Endothelial cell (in vitro differentiated cells): ENCODE measurements at regions not wholly inside any gene's neighbourhood (a gene's known extent, or its start where the extent isn't known, plus 50 kb on each side); places are given as distances from the start of the nearest gene placed in this dataset.

Source experiments
- DNase-seq: peaks from one replicate; pipeline ENCODE4 v3.0.0; 2021; ENCODE audit warnings: low spot score
- H3K27ac Mint-ChIP-seq: one replicate; pipeline ENCODE4 v1.8.0; 2021; ENCODE audit warnings: mixed read lengths, inconsistent platforms; ENCODE audit not compliant: unreplicated experiment
- H3K27me3 Mint-ChIP-seq: one replicate; pipeline ENCODE4 v1.8.0; 2021; ENCODE audit warnings: mild to moderate bottlenecking, moderate library complexity, mixed read lengths, inconsistent platforms; ENCODE audit not compliant: unreplicated experiment
- H3K36me3 Mint-ChIP-seq: one replicate; pipeline ENCODE4 v1.8.0; 2021; ENCODE audit warnings: mild to moderate bottlenecking, low read depth, mixed read lengths, inconsistent platforms; ENCODE audit not compliant: unreplicated experiment
- H3K4me1 Mint-ChIP-seq: one replicate; pipeline ENCODE4 v1.8.0; 2021; ENCODE audit warnings: mild to moderate bottlenecking, mixed read lengths, inconsistent platforms; ENCODE audit not compliant: unreplicated experiment
- H3K4me3 Mint-ChIP-seq: one replicate; pipeline ENCODE4 v1.8.0; 2021; ENCODE audit warnings: mild to moderate bottlenecking, mixed read lengths, inconsistent platforms; ENCODE audit not compliant: unreplicated experiment
- H3K9me3 Mint-ChIP-seq: one replicate; pipeline ENCODE4 v1.8.0; 2021; ENCODE audit warnings: mixed read lengths, inconsistent platforms; ENCODE audit not compliant: unreplicated experiment
- CTCF ChIP-seq: fragments of 200-600 bp; sonication (generic); IDR thresholded peaks from one replicate; pipeline ENCODE4 v1.5.0; 2021; ENCODE audit warnings: antibody characterized with exemption; ENCODE audit not compliant: unreplicated experiment

GRCh38 chr3:150259526-150260397, 148.3 kb upstream of the TSC22D2 start:
- peaks cover 1% of the 10 kb centered on the region for H3K27me3 Mint-ChIP-seq
- H3K36me3 Mint-ChIP-seq: no peaks in the 10 kb centered on the region

GRCh38 chr3:150256782-150257181, 151.3 kb upstream of the TSC22D2 start:
- Mint-ChIP-seq H3K9me3 (no peaks in the 10 kb centered on the region), H3K36me3 (no peaks in the 10 kb centered on the region), H3K4me3 (no peak overlapping the region), H3K27ac (no peak overlapping the region), H3K27me3 (peaks cover 1% of the 10 kb centered on the region), H3K4me1 (peaks cover 6% of the 10 kb centered on the region)
- no peak for DNase-seq
- TF ChIP-seq CTCF: no peak

More at GRCh38 chr3:150259526-150260397, 148.3 kb upstream of the TSC22D2 start:
- H3K27ac Mint-ChIP-seq: no peak overlapping the region
- no peaks in the 10 kb centered on the region for H3K9me3 Mint-ChIP-seq
- no peak for TF ChIP-seq CTCF
- no peak overlapping the region for H3K4me3 Mint-ChIP-seq
- no peak for DNase-seq
- H3K4me1 Mint-ChIP-seq: no peaks in the 10 kb centered on the region

- H3K27me3 Mint-ChIP-seq: peaks cover 1% of the 10 kb centered on the region
- peaks cover 10% of the 10 kb centered on the region for H3K4me1 Mint-ChIP-seq
- H3K27ac Mint-ChIP-seq: no peak overlapping the region
- H3K9me3 Mint-ChIP-seq: no peaks in the 10 kb centered on the region
- no peaks in the 10 kb centered on the region for H3K36me3 Mint-ChIP-seq
- TF ChIP-seq CTCF: no peak
- DNase-seq: no peak
- H3K4me3 Mint-ChIP-seq: no peak overlapping the region
These were observed 151.8 kb upstream of the TSC22D2 start for GRCh38 chr3:150256318-150256717.

- TF ChIP-seq CTCF: no peak
- Mint-ChIP-seq H3K36me3 (no peaks in the 10 kb centered on the region), H3K27ac (no peak overlapping the region)
These were observed 152.3 kb upstream of the TSC22D2 start for GRCh38 chr3:150255826-150256225.

GRCh38 chr3:150255413-150255812, 152.7 kb upstream of the TSC22D2 start:
- H3K4me1 Mint-ChIP-seq: peaks cover 13% of the 10 kb centered on the region
- no peaks in the 10 kb centered on the region for H3K9me3 Mint-ChIP-seq
- H3K36me3 Mint-ChIP-seq: no peaks in the 10 kb centered on the region
- no peak for DNase-seq
- H3K4me3 Mint-ChIP-seq: no peak overlapping the region
- peaks cover 1% of the 10 kb centered on the region for H3K27me3 Mint-ChIP-seq
- H3K27ac Mint-ChIP-seq: no peak overlapping the region
- TF ChIP-seq CTCF: no peak

More at GRCh38 chr3:150255826-150256225, 152.3 kb upstream of the TSC22D2 start:
- peaks cover 1% of the 10 kb centered on the region for H3K27me3 Mint-ChIP-seq
- no peaks in the 10 kb centered on the region for H3K9me3 Mint-ChIP-seq
- H3K4me3 Mint-ChIP-seq: no peak overlapping the region
- DNase-seq: no peak
- H3K4me1 Mint-ChIP-seq: peaks cover 13% of the 10 kb centered on the region
